Chondrocyte (in vitro differentiated cells): ENCODE measurements at regions not wholly inside any gene's neighbourhood (a gene's known extent, or its start where the extent isn't known, plus 50 kb on each side); places are given as distances from the start of the nearest gene placed in this dataset.
"Not testable (repeated sequence)": the region's sequence is repeated elsewhere in the genome, so short reads cannot be mapped to it uniquely, and the experiment has no call there.

Experiments
- DNase-seq: peaks from one replicate; pipeline ENCODE4 v3.0.0; 2021; ENCODE audit warnings: mixed read lengths, low spot score
- H3K27ac Mint-ChIP-seq: one replicate; pipeline ENCODE4 v1.8.0; 2021; ENCODE audit warnings: mild to moderate bottlenecking, moderate library complexity, mixed read lengths; ENCODE audit not compliant: unreplicated experiment
- H3K27me3 Mint-ChIP-seq: 2 replicates; pipeline ENCODE4 v1.8.0; 2021; ENCODE audit warnings: low read depth, mixed read lengths
- H3K36me3 Mint-ChIP-seq: 2 replicates; pipeline ENCODE4 v1.8.0; 2021; ENCODE audit warnings: low read depth, mixed read lengths
- H3K4me1 Mint-ChIP-seq: 2 replicates; pipeline ENCODE4 v1.8.0; 2021; ENCODE audit warnings: low read depth, mild to moderate bottlenecking, mixed read lengths
- H3K4me3 Mint-ChIP-seq: one replicate; pipeline ENCODE4 v1.8.0; 2021; ENCODE audit warnings: mild to moderate bottlenecking, moderate library complexity, mixed read lengths; ENCODE audit not compliant: unreplicated experiment
- H3K9me3 Mint-ChIP-seq: 2 replicates; pipeline ENCODE4 v1.8.0; 2021; ENCODE audit warnings: low read depth, mixed read lengths
- CTCF ChIP-seq: fragments of 200-600 bp; sonication (generic); IDR thresholded peaks from 2 replicates; pipeline ENCODE4 v1.5.0; 2021; ENCODE audit warnings: antibody characterized with exemption, mild to moderate bottlenecking, moderate library complexity

- peak overlapping the region; percentile 69 for H3K27ac Mint-ChIP-seq
- peaks cover 20% of the 10 kb centered on the region for H3K4me1 Mint-ChIP-seq
- DNase-seq, result no peak
- no peak for TF ChIP-seq CTCF
- no peak overlapping the region for H3K4me3 Mint-ChIP-seq
- H3K36me3 Mint-ChIP-seq, result no peaks in the 10 kb centered on the region
- H3K27me3 Mint-ChIP-seq, result no peaks in the 10 kb centered on the region
- no peaks in the 10 kb centered on the region for H3K9me3 Mint-ChIP-seq
Measured at GRCh38 chr3:110344487-110344886, 727.1 kb upstream of the NECTIN3 start.

GRCh38 chr3:110344897-110345767, 726.5 kb upstream of the NECTIN3 start:
- Mint-ChIP-seq H3K36me3 (no peaks in the 10 kb centered on the region), H3K27me3 (no peaks in the 10 kb centered on the region), H3K9me3 (no peaks in the 10 kb centered on the region), H3K27ac (peak overlapping the region; percentile 64), H3K4me1 (peaks cover 20% of the 10 kb centered on the region), H3K4me3 (no peak overlapping the region)
- TF ChIP-seq CTCF, result no peak
- no peak for DNase-seq

- Mint-ChIP-seq H3K4me1 (peaks cover 27% of the 10 kb centered on the region), H3K9me3 (no peaks in the 10 kb centered on the region), H3K4me3 (no peak overlapping the region), H3K27ac (no peak overlapping the region), H3K27me3 (no peaks in the 10 kb centered on the region), H3K36me3 (no peaks in the 10 kb centered on the region)
- DNase-seq, result no peak
- TF ChIP-seq CTCF, result no peak
Measured at GRCh38 chr3:110349295-110349694, 722.3 kb upstream of the NECTIN3 start.

GRCh38 chr3:110352841-110353604, 718.6 kb upstream of the NECTIN3 start:
- Mint-ChIP-seq H3K27me3 (no peaks in the 10 kb centered on the region), H3K27ac (peak overlapping the region; percentile 1), H3K36me3 (no peaks in the 10 kb centered on the region), H3K4me3 (no peak overlapping the region), H3K4me1 (peaks cover 14% of the 10 kb centered on the region), H3K9me3 (peaks cover 5% of the 10 kb centered on the region)
- no peak for TF ChIP-seq CTCF
- no peak for DNase-seq

GRCh38 chr3:110362751-110363150, 708.9 kb upstream of the NECTIN3 start:
- Mint-ChIP-seq H3K4me3 (no peak overlapping the region), H3K27me3 (no peaks in the 10 kb centered on the region), H3K36me3 (no peaks in the 10 kb centered on the region), H3K9me3 (peaks cover 8% of the 10 kb centered on the region), H3K27ac (no peak overlapping the region), H3K4me1 (no peaks in the 10 kb centered on the region)
- TF ChIP-seq CTCF, result no peak
- DNase-seq, result no peak

- DNase-seq, H3K27me3 Mint-ChIP-seq, H3K36me3 Mint-ChIP-seq, H3K4me3 Mint-ChIP-seq, H3K4me1 Mint-ChIP-seq, H3K9me3 Mint-ChIP-seq, H3K27ac Mint-ChIP-seq: not testable (repeated sequence)
Measured at GRCh38 chr3:110367289-110367688, 704.3 kb upstream of the NECTIN3 start.
